ENCODE measurements at regions not wholly inside any gene's neighbourhood (a gene's known extent, or its start where the extent isn't known, plus 50 kb on each side); places are given as distances from the start of the nearest gene placed in this dataset.

- CTCF ChIA-PET: no interaction called here
- Mint-ChIP-seq H3K4me3 (ENCODE audit: low read depth, unreplicated experiment) (no peak overlapping the region), H3K9me3 (ENCODE audit: low read depth, unreplicated experiment) (peaks cover 15% of the 10 kb centered on the region), H3K27ac (ENCODE audit: unreplicated experiment) (no peak overlapping the region), H3K27me3 (ENCODE audit: unreplicated experiment) (no peaks in the 10 kb centered on the region), H3K36me3 (ENCODE audit: insufficient read depth, unreplicated experiment) (no peaks in the 10 kb centered on the region), H3K4me1 (ENCODE audit: low read depth, unreplicated experiment) (no peaks in the 10 kb centered on the region)
- BruUV-seq (replicated peaks): no TSS peak
- no peak for TF ChIP-seq CTCF (IDR thresholded peaks at IDR 0.05; ENCODE audit: unreplicated experiment)
- intact Hi-C loops (cut with micrococcal nuclease; ENCODE audit: unreplicated experiment): no loop called here
- DNase-seq: no peak
These were observed 284.3 kb downstream of the TAF11L14 start for GRCh38 chr5:17918373-17919104.

- intact Hi-C loops (cut with micrococcal nuclease; ENCODE audit: unreplicated experiment): no loop called here
- no peaks in the 10 kb centered on the region for H3K4me1 Mint-ChIP-seq (ENCODE audit: low read depth, unreplicated experiment)
- CTCF ChIA-PET: no interaction called here
- H3K27me3 Mint-ChIP-seq (ENCODE audit: unreplicated experiment): no peaks in the 10 kb centered on the region
- no peak for TF ChIP-seq CTCF (IDR thresholded peaks at IDR 0.05; ENCODE audit: unreplicated experiment)
- H3K27ac Mint-ChIP-seq (ENCODE audit: unreplicated experiment): no peak overlapping the region
- DNase-seq: no peak
- no peak overlapping the region for H3K4me3 Mint-ChIP-seq (ENCODE audit: low read depth, unreplicated experiment)
- BruUV-seq (replicated peaks): no TSS peak
- H3K36me3 Mint-ChIP-seq (ENCODE audit: insufficient read depth, unreplicated experiment): no peaks in the 10 kb centered on the region
- peaks cover 5% of the 10 kb centered on the region for H3K9me3 Mint-ChIP-seq (ENCODE audit: low read depth, unreplicated experiment)
These were observed 291.0 kb downstream of the TAF11L14 start for GRCh38 chr5:17925276-17925675.

- Mint-ChIP-seq H3K4me1 (ENCODE audit: low read depth, unreplicated experiment) (no peaks in the 10 kb centered on the region), H3K36me3 (ENCODE audit: insufficient read depth, unreplicated experiment) (no peaks in the 10 kb centered on the region), H3K27me3 (ENCODE audit: unreplicated experiment) (no peaks in the 10 kb centered on the region), H3K27ac (ENCODE audit: unreplicated experiment) (no peak overlapping the region), H3K9me3 (ENCODE audit: low read depth, unreplicated experiment) (peaks cover 5% of the 10 kb centered on the region), H3K4me3 (ENCODE audit: low read depth, unreplicated experiment) (no peak overlapping the region)
- TF ChIP-seq CTCF (IDR thresholded peaks at IDR 0.05; ENCODE audit: unreplicated experiment): no peak
- no peak for DNase-seq
- CTCF ChIA-PET: no interaction called here
- no TSS peak for BruUV-seq (replicated peaks)
- intact Hi-C loops (cut with micrococcal nuclease; ENCODE audit: unreplicated experiment): no loop called here
These were observed 294.3 kb downstream of the TAF11L14 start for GRCh38 chr5:17928581-17928981.

GRCh38 chr5:17929171-17929570, 294.9 kb downstream of the TAF11L14 start:
- H3K9me3 Mint-ChIP-seq (ENCODE audit: low read depth, unreplicated experiment): peaks cover 9% of the 10 kb centered on the region
- no TSS peak for BruUV-seq (replicated peaks)
- CTCF ChIA-PET: no interaction called here
- H3K4me3 Mint-ChIP-seq (ENCODE audit: low read depth, unreplicated experiment): no peak overlapping the region
- no peak overlapping the region for H3K27ac Mint-ChIP-seq (ENCODE audit: unreplicated experiment)
- H3K4me1 Mint-ChIP-seq (ENCODE audit: low read depth, unreplicated experiment): no peaks in the 10 kb centered on the region
- DNase-seq: no peak
- no peaks in the 10 kb centered on the region for H3K36me3 Mint-ChIP-seq (ENCODE audit: insufficient read depth, unreplicated experiment)
- intact Hi-C loops (cut with micrococcal nuclease; ENCODE audit: unreplicated experiment): no loop called here
- no peak for TF ChIP-seq CTCF (IDR thresholded peaks at IDR 0.05; ENCODE audit: unreplicated experiment)
- no peaks in the 10 kb centered on the region for H3K27me3 Mint-ChIP-seq (ENCODE audit: unreplicated experiment)
